GM12872 (cell line): ENCODE measurements at regions not wholly inside any gene's neighbourhood (a gene's known extent, or its start where the extent isn't known, plus 50 kb on each side); places are given as distances from the start of the nearest gene placed in this dataset.

Source experiments
- TF ChIP-seq, protein P1 (sequence below): IDR thresholded peaks from 3 replicates; pipeline ENCODE4 v1.5.1; 2011; ENCODE audit warnings: low read depth, mild to moderate bottlenecking, low read length, moderate library complexity; ENCODE audit not compliant: insufficient read depth

GRCh38 chr18:78140294-78140693 lies 839.3 kb upstream of the SALL3 start:
- TF ChIP-seq, protein P1, sequence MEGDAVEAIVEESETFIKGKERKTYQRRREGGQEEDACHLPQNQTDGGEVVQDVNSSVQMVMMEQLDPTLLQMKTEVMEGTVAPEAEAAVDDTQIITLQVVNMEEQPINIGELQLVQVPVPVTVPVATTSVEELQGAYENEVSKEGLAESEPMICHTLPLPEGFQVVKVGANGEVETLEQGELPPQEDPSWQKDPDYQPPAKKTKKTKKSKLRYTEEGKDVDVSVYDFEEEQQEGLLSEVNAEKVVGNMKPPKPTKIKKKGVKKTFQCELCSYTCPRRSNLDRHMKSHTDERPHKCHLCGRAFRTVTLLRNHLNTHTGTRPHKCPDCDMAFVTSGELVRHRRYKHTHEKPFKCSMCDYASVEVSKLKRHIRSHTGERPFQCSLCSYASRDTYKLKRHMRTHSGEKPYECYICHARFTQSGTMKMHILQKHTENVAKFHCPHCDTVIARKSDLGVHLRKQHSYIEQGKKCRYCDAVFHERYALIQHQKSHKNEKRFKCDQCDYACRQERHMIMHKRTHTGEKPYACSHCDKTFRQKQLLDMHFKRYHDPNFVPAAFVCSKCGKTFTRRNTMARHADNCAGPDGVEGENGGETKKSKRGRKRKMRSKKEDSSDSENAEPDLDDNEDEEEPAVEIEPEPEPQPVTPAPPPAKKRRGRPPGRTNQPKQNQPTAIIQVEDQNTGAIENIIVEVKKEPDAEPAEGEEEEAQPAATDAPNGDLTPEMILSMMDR, result no peak

GRCh38 chr18:78144669-78145068 lies 834.9 kb upstream of the SALL3 start:
- TF ChIP-seq, protein P1, result no peak

- TF ChIP-seq, protein P1, result no peak
Measured at GRCh38 chr18:78145096-78145495, 834.5 kb upstream of the SALL3 start.

- TF ChIP-seq, protein P1, result no peak
Measured at GRCh38 chr18:78146136-78147085, 833.2 kb upstream of the SALL3 start.

GRCh38 chr18:78150590-78150989 lies 829.0 kb upstream of the SALL3 start:
- TF ChIP-seq, protein P1, result no peak

DNA sequence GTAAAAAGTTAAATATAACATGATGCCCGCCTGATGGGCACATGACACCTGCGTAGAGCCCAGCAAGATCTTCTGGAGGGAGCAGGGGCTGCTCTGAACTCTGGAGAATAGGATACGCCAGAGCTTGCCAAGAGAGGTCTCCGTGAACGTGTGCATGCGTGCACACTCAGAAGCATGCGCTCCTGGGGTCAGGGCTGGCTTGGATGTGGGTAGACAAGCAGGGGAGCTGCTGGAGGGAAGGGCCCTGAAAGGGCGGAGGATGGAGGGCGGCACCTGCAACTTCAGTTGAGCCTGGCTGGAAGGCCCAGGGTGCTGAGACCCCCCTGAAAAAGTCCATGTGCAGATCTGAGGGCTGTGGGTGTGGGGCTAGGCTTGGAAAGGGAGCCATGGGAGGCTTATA lies 828.4 kb upstream of the SALL3 start:
- TF ChIP-seq, protein P1, result no peak

GRCh38 chr18:78151948-78152725 lies 827.5 kb upstream of the SALL3 start:
- TF ChIP-seq, protein P1, result no peak
